ENCODE measurements at regions not wholly inside any gene's neighbourhood (a gene's known extent, or its start where the extent isn't known, plus 50 kb on each side); places are given as distances from the start of the nearest gene placed in this dataset.

DNA sequence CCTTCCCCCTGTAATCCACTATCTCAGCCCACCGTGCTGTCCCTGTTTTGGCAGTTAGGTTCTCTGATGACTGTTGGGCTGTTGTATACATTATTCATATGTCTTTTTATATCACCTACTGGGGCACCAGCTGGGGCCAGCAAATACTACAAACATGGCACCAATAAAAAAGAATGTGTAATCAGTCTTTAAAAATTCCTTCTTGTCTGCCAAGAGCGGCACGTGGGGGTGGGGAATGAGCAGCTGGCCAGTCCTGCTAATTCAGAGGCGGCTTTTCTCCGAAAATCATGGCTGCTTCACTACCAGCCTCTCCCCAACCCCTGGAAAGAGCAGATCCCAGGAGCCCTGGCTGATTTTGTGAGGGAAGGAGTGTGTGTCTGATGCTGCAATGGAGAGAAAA lies 77.7 kb upstream of the EEF2KMT start:
- TF ChIP-seq, protein P1, sequence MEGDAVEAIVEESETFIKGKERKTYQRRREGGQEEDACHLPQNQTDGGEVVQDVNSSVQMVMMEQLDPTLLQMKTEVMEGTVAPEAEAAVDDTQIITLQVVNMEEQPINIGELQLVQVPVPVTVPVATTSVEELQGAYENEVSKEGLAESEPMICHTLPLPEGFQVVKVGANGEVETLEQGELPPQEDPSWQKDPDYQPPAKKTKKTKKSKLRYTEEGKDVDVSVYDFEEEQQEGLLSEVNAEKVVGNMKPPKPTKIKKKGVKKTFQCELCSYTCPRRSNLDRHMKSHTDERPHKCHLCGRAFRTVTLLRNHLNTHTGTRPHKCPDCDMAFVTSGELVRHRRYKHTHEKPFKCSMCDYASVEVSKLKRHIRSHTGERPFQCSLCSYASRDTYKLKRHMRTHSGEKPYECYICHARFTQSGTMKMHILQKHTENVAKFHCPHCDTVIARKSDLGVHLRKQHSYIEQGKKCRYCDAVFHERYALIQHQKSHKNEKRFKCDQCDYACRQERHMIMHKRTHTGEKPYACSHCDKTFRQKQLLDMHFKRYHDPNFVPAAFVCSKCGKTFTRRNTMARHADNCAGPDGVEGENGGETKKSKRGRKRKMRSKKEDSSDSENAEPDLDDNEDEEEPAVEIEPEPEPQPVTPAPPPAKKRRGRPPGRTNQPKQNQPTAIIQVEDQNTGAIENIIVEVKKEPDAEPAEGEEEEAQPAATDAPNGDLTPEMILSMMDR (IDR thresholded peaks at IDR 0.05) = no peak
- TF ChIP-seq POLR2A (IDR thresholded peaks at IDR 0.05) = no peak
